Fibroblast of lung (primary cell): ENCODE measurements at regions not wholly inside any gene's neighbourhood (a gene's known extent, or its start where the extent isn't known, plus 50 kb on each side); places are given as distances from the start of the nearest gene placed in this dataset.

Experiments
- DNase-seq, 2 donors: peaks; one replicate each; pipeline versions ENCODE4 v3.0.0 to v3.0.0-alpha.2; 2010; ENCODE audit warnings: low read depth in 2 of 2
- H2AFZ ChIP-seq: 2 replicates; pipeline ENCODE4 v1.5.1; 2012; ENCODE audit warnings: low read length, control low read depth, inconsistent platforms
- H3K27ac ChIP-seq: 2 replicates; pipeline ENCODE4 v1.5.1; 2011; ENCODE audit warnings: low read length, control low read depth; ENCODE audit not compliant: insufficient read depth
- H3K27me3 ChIP-seq: 2 replicates; pipeline ENCODE4 v1.5.1; 2011; ENCODE audit warnings: mild to moderate bottlenecking, low read length; ENCODE audit not compliant: control insufficient read depth, insufficient read depth
- H3K36me3 ChIP-seq: 2 replicates; pipeline ENCODE4 v1.5.1; 2011; ENCODE audit warnings: low read length; ENCODE audit not compliant: control insufficient read depth, insufficient read depth
- H3K4me1 ChIP-seq: 2 replicates; pipeline ENCODE4 v1.5.1; 2011; ENCODE audit warnings: low read length; ENCODE audit not compliant: control insufficient read depth, insufficient read depth; ENCODE audit errors: extremely low read depth
- H3K4me2 ChIP-seq: 2 replicates; pipeline ENCODE4 v1.5.1; 2011; ENCODE audit warnings: low read length, control low read depth; ENCODE audit not compliant: insufficient read depth; ENCODE audit errors: extremely low read depth
- H3K4me3 ChIP-seq, 4 experiments: fragments of 200-600 bp in 1 of 4; sonication (generic) in 1 of 4; replicated peaks in 1 of 4; 2 replicates each; pipeline ENCODE4 v1.5.1; 2011 to 2016; ENCODE audit warnings: low read length in 4 of 4, low read depth in 3 of 4, mild to moderate bottlenecking in 3 of 4, control low read depth in 2 of 4, inconsistent platforms in 1 of 4, mixed read lengths in 1 of 4; ENCODE audit not compliant: insufficient read depth in 1 of 4; ENCODE audit errors: control extremely low read depth in 1 of 4
- H3K79me2 ChIP-seq: 2 replicates; pipeline ENCODE4 v1.5.1; 2012; ENCODE audit warnings: mild to moderate bottlenecking, low read length, inconsistent platforms; ENCODE audit not compliant: control insufficient read depth, insufficient read depth
- H3K9ac ChIP-seq: 2 replicates; pipeline ENCODE4 v1.5.1; 2011; ENCODE audit warnings: mild to moderate bottlenecking, low read length, control low read depth; ENCODE audit not compliant: insufficient read depth
- H3K9me3 ChIP-seq: 2 replicates; pipeline ENCODE4 v1.5.1; 2012; ENCODE audit warnings: low read depth, low read length; ENCODE audit not compliant: control insufficient read depth, insufficient read depth
- H4K20me1 ChIP-seq: 2 replicates; pipeline ENCODE4 v1.5.1; 2011; ENCODE audit warnings: low read length; ENCODE audit not compliant: control insufficient read depth, insufficient read depth; ENCODE audit errors: extremely low read depth
- CTCF ChIP-seq, 2 donors: IDR thresholded peaks in 1 of 2; conservative IDR thresholded peaks in 1 of 2; 1 replicate in 1 of 2; 2 replicates in 1 of 2; pipeline ENCODE4 v1.5.1; 2011 to 2012; ENCODE audit warnings: low read length in 2 of 2, control low read depth in 1 of 2, inconsistent platforms in 1 of 2, low read depth in 1 of 2, mild to moderate bottlenecking in 1 of 2
- EZH2 ChIP-seq: IDR thresholded peaks from 2 replicates; pipeline ENCODE4 v1.5.1; 2012; ENCODE audit warnings: low read length, control low read depth, mild to moderate bottlenecking; ENCODE audit errors: missing control alignments

GRCh38 chr6:4677751-4678065 is 98.5 kb upstream of the CDYL start:
- no peak for TF ChIP-seq EZH2
- no peak for TF ChIP-seq CTCF (conservative IDR thresholded peaks at IDR 0.05 in 1 of 2, IDR thresholded peaks at IDR 0.05 in 1 of 2; ENCODE audit: low read depth in 1 of 2, low read length in 2 of 2)
- H3K79me2 ChIP-seq: no peaks in the 10 kb centered on the region
- no peak overlapping the region for H2AFZ ChIP-seq
- H3K27ac ChIP-seq: no peak overlapping the region
- H3K4me3 ChIP-seq: no peak overlapping the region
- no peak overlapping the region for H3K4me2 ChIP-seq
- no peaks in the 10 kb centered on the region for H3K4me1 ChIP-seq
- H4K20me1 ChIP-seq: no peaks in the 10 kb centered on the region
- no peak overlapping the region for H3K9ac ChIP-seq
- no peaks in the 10 kb centered on the region for H3K9me3 ChIP-seq
- H3K36me3 ChIP-seq: no peaks in the 10 kb centered on the region
- no peaks in the 10 kb centered on the region for H3K27me3 ChIP-seq
- no peak for DNase-seq

GRCh38 chr6:4677011-4677750 is 99.0 kb upstream of the CDYL start:
- no peak overlapping the region for H2AFZ ChIP-seq
- no peak for TF ChIP-seq CTCF (conservative IDR thresholded peaks at IDR 0.05 in 1 of 2, IDR thresholded peaks at IDR 0.05 in 1 of 2; ENCODE audit: low read depth in 1 of 2, low read length in 2 of 2)
- TF ChIP-seq EZH2: no peak

GRCh38 chr6:4676016-4676415 is 100.2 kb upstream of the CDYL start:
- no peaks in the 10 kb centered on the region for H3K27me3 ChIP-seq
- no peaks in the 10 kb centered on the region for H3K9me3 ChIP-seq
- no peak for DNase-seq
- H4K20me1 ChIP-seq: no peaks in the 10 kb centered on the region
- no peak overlapping the region for H3K27ac ChIP-seq
- H3K4me1 ChIP-seq: no peaks in the 10 kb centered on the region
- TF ChIP-seq CTCF (conservative IDR thresholded peaks at IDR 0.05 in 1 of 2, IDR thresholded peaks at IDR 0.05 in 1 of 2; ENCODE audit: low read depth in 1 of 2, low read length in 2 of 2) (no peak), EZH2 (no peak)
- no peak overlapping the region for H3K4me3 ChIP-seq
- H3K79me2 ChIP-seq: no peaks in the 10 kb centered on the region
- H3K36me3 ChIP-seq: no peaks in the 10 kb centered on the region
- no peak overlapping the region for H3K9ac ChIP-seq
- no peak overlapping the region for H2AFZ ChIP-seq
- H3K4me2 ChIP-seq: no peak overlapping the region

More at GRCh38 chr6:4677011-4677750, 99.0 kb upstream of the CDYL start:
- H3K36me3 ChIP-seq: no peaks in the 10 kb centered on the region
- H4K20me1 ChIP-seq: no peaks in the 10 kb centered on the region
- no peak overlapping the region for H3K9ac ChIP-seq
- H3K27me3 ChIP-seq: no peaks in the 10 kb centered on the region
- DNase-seq: no peak
- no peak overlapping the region for H3K4me2 ChIP-seq
- H3K4me3 ChIP-seq: no peak overlapping the region
- no peaks in the 10 kb centered on the region for H3K9me3 ChIP-seq
- H3K79me2 ChIP-seq: no peaks in the 10 kb centered on the region
- H3K4me1 ChIP-seq: no peaks in the 10 kb centered on the region
- H3K27ac ChIP-seq: no peak overlapping the region
